ENCODE measurements at regions not wholly inside any gene's neighbourhood (a gene's known extent, or its start where the extent isn't known, plus 50 kb on each side); places are given as distances from the start of the nearest gene placed in this dataset.
A peak's percentile ranks its signal among the peaks of the same experiment; 100 is the strongest.

DNA sequence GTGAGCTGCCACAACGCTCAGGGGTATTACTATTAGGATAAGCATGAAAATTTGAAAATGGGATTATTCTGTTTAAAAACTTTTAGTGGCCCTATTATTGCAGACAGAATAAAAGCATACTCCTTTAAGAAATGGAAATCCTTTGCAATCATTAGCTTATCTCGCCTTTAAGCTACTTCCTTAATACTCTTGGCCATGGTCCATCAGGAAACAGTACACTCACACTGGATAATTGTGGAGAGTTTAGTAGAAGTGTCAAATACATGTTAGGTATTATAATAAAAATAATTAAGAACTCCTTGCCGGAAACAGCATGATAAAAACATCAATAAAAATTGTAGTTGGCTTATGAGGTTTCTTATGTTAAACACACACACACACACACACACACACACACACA, 100.4 kb upstream of the PPFIA2 start:
- CTCF ChIA-PET = no interaction called here
- Histone ChIP-seq H3K27ac (ENCODE audit: low read depth, low read length, poor library complexity, severe bottlenecking) (no peak overlapping the region), H3K4me1 (ENCODE audit: insufficient read depth, low read length, poor library complexity, severe bottlenecking) (peaks cover 14% of the 10 kb centered on the region), H3K9me3 (ENCODE audit: low read depth, low read length, poor library complexity, severe bottlenecking) (no peaks in the 10 kb centered on the region), H3K4me3 (ENCODE audit: low read depth, low read length, poor library complexity, severe bottlenecking) (no peak overlapping the region), H3K27me3 (replicated peaks; ENCODE audit: insufficient read depth, low read depth, low read length, poor library complexity) (peaks cover 82% of the 10 kb centered on the region), H3K36me3 (ENCODE audit: insufficient read depth, low read length, poor library complexity, severe bottlenecking) (no peaks in the 10 kb centered on the region)
- TF ChIP-seq, protein P1, sequence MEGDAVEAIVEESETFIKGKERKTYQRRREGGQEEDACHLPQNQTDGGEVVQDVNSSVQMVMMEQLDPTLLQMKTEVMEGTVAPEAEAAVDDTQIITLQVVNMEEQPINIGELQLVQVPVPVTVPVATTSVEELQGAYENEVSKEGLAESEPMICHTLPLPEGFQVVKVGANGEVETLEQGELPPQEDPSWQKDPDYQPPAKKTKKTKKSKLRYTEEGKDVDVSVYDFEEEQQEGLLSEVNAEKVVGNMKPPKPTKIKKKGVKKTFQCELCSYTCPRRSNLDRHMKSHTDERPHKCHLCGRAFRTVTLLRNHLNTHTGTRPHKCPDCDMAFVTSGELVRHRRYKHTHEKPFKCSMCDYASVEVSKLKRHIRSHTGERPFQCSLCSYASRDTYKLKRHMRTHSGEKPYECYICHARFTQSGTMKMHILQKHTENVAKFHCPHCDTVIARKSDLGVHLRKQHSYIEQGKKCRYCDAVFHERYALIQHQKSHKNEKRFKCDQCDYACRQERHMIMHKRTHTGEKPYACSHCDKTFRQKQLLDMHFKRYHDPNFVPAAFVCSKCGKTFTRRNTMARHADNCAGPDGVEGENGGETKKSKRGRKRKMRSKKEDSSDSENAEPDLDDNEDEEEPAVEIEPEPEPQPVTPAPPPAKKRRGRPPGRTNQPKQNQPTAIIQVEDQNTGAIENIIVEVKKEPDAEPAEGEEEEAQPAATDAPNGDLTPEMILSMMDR (conservative IDR thresholded peaks at IDR 0.05; ENCODE audit: low read depth, low read length) = no peak
- no peak for TF ChIP-seq EZH2 (IDR thresholded peaks at IDR 0.05; ENCODE audit: borderline replicate concordance, low read depth, low read length, poor library complexity, severe bottlenecking)
- DNase-seq (ENCODE audit: low spot score) = peak; percentile 94
- no TSS peak for BruUV-seq (replicated peaks)
- POLR2A ChIA-PET (ENCODE audit: low non-redundant PET) = interaction anchor here (0.7 kb wide), 2 partner anchors 49 to 101 kb away, joined by 4 to 6 read pairs; no protein-coding TSS in a partner anchor
- intact Hi-C loops (cut with micrococcal nuclease; ENCODE audit: unreplicated experiment) = no loop called here

DNA sequence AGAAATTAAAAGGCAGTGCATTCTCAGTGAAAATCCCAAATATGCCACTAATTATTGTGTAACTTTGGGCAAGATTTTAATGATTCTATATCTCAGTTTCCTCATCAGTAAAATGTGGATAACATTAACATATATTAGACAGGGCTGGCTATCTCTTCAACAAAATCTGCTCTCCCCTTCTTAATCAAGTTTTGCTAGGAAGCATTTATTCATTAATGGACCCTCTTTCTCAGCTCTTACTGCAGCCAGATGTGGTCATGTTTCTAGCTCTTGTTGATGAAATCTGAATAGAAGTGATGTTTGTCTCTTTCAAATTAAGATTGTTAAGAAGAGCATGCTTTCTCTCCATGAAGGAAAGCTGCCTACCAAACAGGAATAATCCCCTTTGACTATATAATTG, 84.4 kb upstream of the PPFIA2 start:
- Histone ChIP-seq H3K36me3 (ENCODE audit: insufficient read depth, low read length, poor library complexity, severe bottlenecking) (no peaks in the 10 kb centered on the region), H3K4me3 (ENCODE audit: low read depth, low read length, poor library complexity, severe bottlenecking) (no peak overlapping the region), H3K27ac (ENCODE audit: low read depth, low read length, poor library complexity, severe bottlenecking) (no peak overlapping the region), H3K4me1 (ENCODE audit: insufficient read depth, low read length, poor library complexity, severe bottlenecking) (no peaks in the 10 kb centered on the region), H3K9me3 (ENCODE audit: low read depth, low read length, poor library complexity, severe bottlenecking) (no peaks in the 10 kb centered on the region), H3K27me3 (replicated peaks; ENCODE audit: insufficient read depth, low read depth, low read length, poor library complexity) (peaks cover 71% of the 10 kb centered on the region)
- ChIA-PET CTCF (no interaction called here), POLR2A (ENCODE audit: low non-redundant PET) (no interaction called here)
- DNase-seq (ENCODE audit: low spot score) = no peak
- BruUV-seq (replicated peaks) = no TSS peak
- intact Hi-C loops (cut with micrococcal nuclease; ENCODE audit: unreplicated experiment) = no loop called here
- TF ChIP-seq EZH2 (IDR thresholded peaks at IDR 0.05; ENCODE audit: borderline replicate concordance, low read depth, low read length, poor library complexity, severe bottlenecking) = no peak
- TF ChIP-seq, protein P1 (conservative IDR thresholded peaks at IDR 0.05; ENCODE audit: low read depth, low read length) = no peak

DNA sequence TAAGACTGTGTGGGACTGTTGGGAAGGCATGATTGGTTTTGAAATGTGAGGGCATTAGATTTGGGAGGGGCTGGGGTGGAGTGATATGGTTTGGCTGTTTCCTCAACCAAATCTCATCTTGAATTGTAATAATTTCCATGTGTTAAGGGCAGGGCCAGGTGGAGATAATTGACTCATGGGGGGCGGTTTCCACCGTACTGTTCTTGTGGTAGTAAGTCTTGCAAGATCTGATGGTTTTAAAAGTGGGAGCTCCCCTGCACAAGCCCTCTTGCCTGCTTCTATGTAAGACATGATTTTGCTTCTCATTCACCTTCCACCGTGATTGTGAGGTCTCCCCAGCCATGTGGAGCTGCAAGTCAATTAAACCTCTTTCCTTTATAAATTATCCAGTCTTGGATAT, 76.6 kb upstream of the PPFIA2 start:
- intact Hi-C loops (cut with micrococcal nuclease; ENCODE audit: unreplicated experiment) = no loop called here
- ChIA-PET CTCF (no interaction called here), POLR2A (ENCODE audit: low non-redundant PET) (no interaction called here)
- no TSS peak for BruUV-seq (replicated peaks)
- DNase-seq (ENCODE audit: low spot score) = no peak
- Histone ChIP-seq H3K4me1 (ENCODE audit: insufficient read depth, low read length, poor library complexity, severe bottlenecking) (no peaks in the 10 kb centered on the region), H3K9me3 (ENCODE audit: low read depth, low read length, poor library complexity, severe bottlenecking) (no peaks in the 10 kb centered on the region), H3K4me3 (ENCODE audit: low read depth, low read length, poor library complexity, severe bottlenecking) (no peak overlapping the region), H3K27ac (ENCODE audit: low read depth, low read length, poor library complexity, severe bottlenecking) (no peak overlapping the region), H3K27me3 (replicated peaks; ENCODE audit: insufficient read depth, low read depth, low read length, poor library complexity) (peaks cover 6% of the 10 kb centered on the region), H3K36me3 (ENCODE audit: insufficient read depth, low read length, poor library complexity, severe bottlenecking) (no peaks in the 10 kb centered on the region)
- TF ChIP-seq, protein P1 (conservative IDR thresholded peaks at IDR 0.05; ENCODE audit: low read depth, low read length) = no peak
- TF ChIP-seq EZH2 (IDR thresholded peaks at IDR 0.05; ENCODE audit: borderline replicate concordance, low read depth, low read length, poor library complexity, severe bottlenecking) = no peak

Data from A673 (cell line).